MM.1S (cell line): ENCODE measurements at regions not wholly inside any gene's neighbourhood (a gene's known extent, or its start where the extent isn't known, plus 50 kb on each side); places are given as distances from the start of the nearest gene placed in this dataset.
"Not testable (repeated sequence)": the region's sequence is repeated elsewhere in the genome, so short reads cannot be mapped to it uniquely, and the experiment has no call there.

Experiments used
- DNase-seq: peaks from one replicate; pipeline ENCODE4 v3.0.0-alpha.2; 2015
- H2AFZ ChIP-seq: fragments of 300-600 bp; sonication (generic); 2 replicates; pipeline ENCODE4 v1.6.0; 2016; ENCODE audit warnings: antibody characterized with exemption, low read length
- H3F3A ChIP-seq: fragments of 300-600 bp; sonication (generic); 2 replicates; pipeline ENCODE4 v1.6.1; 2016; ENCODE audit warnings: mild to moderate bottlenecking, antibody characterized with exemption, low read length, moderate library complexity, mixed read lengths; ENCODE audit not compliant: insufficient read depth
- H3K27ac ChIP-seq: fragments of 300-600 bp; sonication (generic); 2 replicates; pipeline ENCODE4 v1.5.1; 2016; ENCODE audit warnings: mild to moderate bottlenecking, low read length
- H3K27me3 ChIP-seq: fragments of 300-600 bp; sonication (generic); replicated peaks from 2 replicates; pipeline ENCODE4 v1.6.0; 2016; ENCODE audit warnings: low read length; ENCODE audit not compliant: insufficient read depth
- H3K36me3 ChIP-seq: fragments of 300-600 bp; sonication (generic); replicated peaks from 2 replicates; pipeline ENCODE4 v1.6.1; 2016; ENCODE audit warnings: mild to moderate bottlenecking, low read length, mixed read lengths; ENCODE audit not compliant: insufficient read depth
- H3K4me1 ChIP-seq: fragments of 300-600 bp; sonication (generic); 2 replicates; pipeline ENCODE4 v1.6.1; 2016; ENCODE audit warnings: low read length, mixed read lengths
- H3K4me2 ChIP-seq: fragments of 300-600 bp; sonication (generic); 2 replicates; pipeline ENCODE4 v1.6.0; 2016; ENCODE audit warnings: low read depth, low read length
- H3K4me3 ChIP-seq: fragments of 300-600 bp; sonication (generic); 2 replicates; pipeline ENCODE4 v1.5.1; 2016; ENCODE audit warnings: low read length, mixed read lengths
- H3K79me2 ChIP-seq: fragments of 300-600 bp; sonication (generic); 2 replicates; pipeline ENCODE4 v1.6.1; 2016; ENCODE audit warnings: mixed run types, low read length, mixed read lengths
- H3K9ac ChIP-seq: fragments of 300-600 bp; sonication (generic); 2 replicates; pipeline ENCODE4 v1.6.1; 2016; ENCODE audit warnings: low read length, mixed read lengths
- H3K9me2 ChIP-seq: fragments of 300-600 bp; sonication (generic); replicated peaks from 2 replicates; pipeline ENCODE4 v1.6.1; 2016; ENCODE audit warnings: mild to moderate bottlenecking, low read length, mixed read lengths; ENCODE audit not compliant: insufficient read depth
- H3K9me3 ChIP-seq: fragments of 300-600 bp; sonication (generic); replicated peaks from 2 replicates; pipeline ENCODE4 v1.6.1; 2016; ENCODE audit warnings: mild to moderate bottlenecking, low read length, mixed read lengths; ENCODE audit not compliant: insufficient read depth
- H4K20me1 ChIP-seq: fragments of 300-600 bp; sonication (generic); 2 replicates; pipeline ENCODE4 v1.6.1; 2016; ENCODE audit warnings: mild to moderate bottlenecking, low read length, moderate library complexity, mixed read lengths; ENCODE audit not compliant: insufficient read depth
- CTCF ChIP-seq: fragments of 300-600 bp; sonication (generic); IDR thresholded peaks from 2 replicates; pipeline ENCODE4 v1.5.1; 2016; ENCODE audit warnings: antibody characterized with exemption, low read length, mixed read lengths
- EZH2 ChIP-seq: fragments of 300-600 bp; sonication (generic); optimal IDR thresholded peaks from 2 replicates; pipeline ENCODE3; 2017; ENCODE audit warnings: low read depth, mild to moderate bottlenecking, antibody characterized with exemption, low read length, mixed read lengths
- EZH2phosphoT487 ChIP-seq: fragments of 300-600 bp; sonication (generic); IDR thresholded peaks from 2 replicates; pipeline ENCODE4 v1.6.1; 2018; ENCODE audit warnings: antibody characterized with exemption, low read length

DNA sequence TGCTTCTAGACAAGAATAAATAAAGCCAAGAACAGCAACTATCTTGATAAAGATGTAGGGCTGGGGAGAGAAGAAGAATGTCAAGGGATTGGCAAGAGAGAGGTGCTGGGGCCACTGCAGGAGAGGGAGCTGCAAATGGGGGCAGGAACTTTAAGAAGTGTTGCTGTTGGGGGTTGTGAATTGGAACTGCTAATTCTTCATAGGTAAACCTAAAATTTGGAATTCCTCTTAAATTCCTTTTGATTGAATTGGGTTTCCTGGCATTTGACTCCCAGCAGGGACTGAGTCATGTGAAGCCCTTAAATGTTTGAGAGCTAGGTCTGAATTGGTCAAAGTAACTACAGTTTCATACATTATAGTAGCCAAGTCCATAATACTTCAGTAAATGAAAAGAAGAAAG lies 305.6 kb upstream of the TMTC4 start:
- TF ChIP-seq EZH2 (no peak), EZH2phosphoT487 (no peak), CTCF (no peak)
- Histone ChIP-seq H2AFZ (no peak overlapping the region), H3K4me2 (no peak overlapping the region), H3K27me3 (no peaks in the 10 kb centered on the region), H3K9ac (no peak overlapping the region), H3K9me2 (no peaks in the 10 kb centered on the region), H3K4me3 (no peak overlapping the region), H3K79me2 (no peaks in the 10 kb centered on the region), H3K4me1 (no peaks in the 10 kb centered on the region), H3K9me3 (no peaks in the 10 kb centered on the region), H4K20me1 (no peaks in the 10 kb centered on the region), H3K36me3 (no peaks in the 10 kb centered on the region), H3F3A (no peaks in the 10 kb centered on the region), H3K27ac (no peak overlapping the region)
- no peak for DNase-seq

DNA sequence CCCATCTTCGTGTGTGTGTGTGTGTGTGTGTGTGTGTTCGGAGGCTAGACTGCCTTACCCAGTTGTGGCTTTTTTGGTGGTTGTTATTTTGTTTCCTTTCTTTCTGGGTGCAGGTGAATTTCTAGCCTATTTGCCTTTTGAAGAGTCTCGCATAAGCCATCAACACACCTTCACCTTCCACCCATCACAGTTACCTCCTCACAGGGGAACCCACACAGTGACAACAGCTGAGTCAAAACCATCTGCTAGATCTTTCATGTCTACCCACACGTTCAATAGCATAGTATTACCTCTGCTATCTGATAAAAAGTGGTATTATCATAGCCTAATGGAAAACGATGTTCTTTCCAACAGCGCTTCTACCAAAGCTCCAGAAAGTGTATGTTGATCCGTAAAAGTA lies 303.2 kb upstream of the TMTC4 start:
- no peak overlapping the region for H3K4me2 ChIP-seq
- H3K4me1 ChIP-seq, result no peaks in the 10 kb centered on the region
- no peak overlapping the region for H3K4me3 ChIP-seq
- H3K36me3 ChIP-seq, result no peaks in the 10 kb centered on the region
- no peak for DNase-seq
- no peaks in the 10 kb centered on the region for H3K9me2 ChIP-seq
- H3K9ac ChIP-seq, result no peak overlapping the region
- no peaks in the 10 kb centered on the region for H3K9me3 ChIP-seq
- H3K27me3 ChIP-seq, result no peaks in the 10 kb centered on the region
- H3K27ac ChIP-seq, result no peak overlapping the region
- TF ChIP-seq EZH2 (no peak), CTCF (no peak), EZH2phosphoT487 (no peak)
- no peak overlapping the region for H2AFZ ChIP-seq
- H4K20me1 ChIP-seq, result no peaks in the 10 kb centered on the region
- no peaks in the 10 kb centered on the region for H3K79me2 ChIP-seq
- no peaks in the 10 kb centered on the region for H3F3A ChIP-seq

- H3K9me2 ChIP-seq, result no peaks in the 10 kb centered on the region
- no peaks in the 10 kb centered on the region for H4K20me1 ChIP-seq
- no peak overlapping the region for H2AFZ ChIP-seq
- H3K27me3 ChIP-seq, result no peaks in the 10 kb centered on the region
- H3K79me2 ChIP-seq, result no peaks in the 10 kb centered on the region
- H3K36me3 ChIP-seq, result no peaks in the 10 kb centered on the region
- H3K9ac ChIP-seq, result no peak overlapping the region
- TF ChIP-seq CTCF (no peak), EZH2 (no peak), EZH2phosphoT487 (no peak)
- H3F3A ChIP-seq, result no peaks in the 10 kb centered on the region
- H3K27ac ChIP-seq, result no peak overlapping the region
- no peaks in the 10 kb centered on the region for H3K4me1 ChIP-seq
- no peak overlapping the region for H3K4me3 ChIP-seq
- no peaks in the 10 kb centered on the region for H3K9me3 ChIP-seq
- no peak for DNase-seq
- H3K4me2 ChIP-seq, result no peak overlapping the region
Measured at GRCh38 chr13:100976993-100977392, 302.4 kb upstream of the TMTC4 start.

DNA sequence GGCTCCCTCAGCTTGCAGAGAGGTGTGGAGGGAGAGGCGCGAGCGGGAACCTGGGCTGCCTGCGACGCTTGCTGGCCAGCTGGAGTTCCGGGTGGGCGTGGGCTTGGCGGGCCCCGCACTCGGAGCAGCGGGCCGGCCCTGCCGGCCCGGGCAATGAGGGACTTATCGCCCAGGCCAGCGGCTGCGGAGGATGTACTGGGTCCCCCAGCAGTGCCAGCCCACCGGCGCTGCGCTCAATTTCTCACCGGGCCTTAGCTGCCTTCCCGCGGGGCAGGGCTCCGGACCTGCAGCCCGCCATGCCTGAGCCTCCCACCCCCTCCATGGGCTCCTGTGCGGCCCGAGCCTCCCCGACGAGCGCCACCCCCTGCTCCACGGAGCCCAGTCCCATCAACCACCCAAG lies 301.1 kb upstream of the TMTC4 start:
- H3K27ac ChIP-seq, DNase-seq, H3K4me3 ChIP-seq, H3K9ac ChIP-seq, H3K27me3 ChIP-seq, H3K9me2 ChIP-seq, H4K20me1 ChIP-seq, H3K36me3 ChIP-seq, H3K9me3 ChIP-seq, H3K4me2 ChIP-seq, H2AFZ ChIP-seq, H3K79me2 ChIP-seq, H3K4me1 ChIP-seq, H3F3A ChIP-seq: not testable (repeated sequence)
